GM23338 (cell line): ENCODE measurements at regions not wholly inside any gene's neighbourhood (a gene's known extent, or its start where the extent isn't known, plus 50 kb on each side); places are given as distances from the start of the nearest gene placed in this dataset.

Source experiments
- ATAC-seq: fragments of 200-7000 bp; cut with Tn5 transposase; 3 replicates; pipeline ENCODE4 v1.9.1; 2020
- DNase-seq: peaks from one replicate; pipeline ENCODE4 v3.0.0-alpha.2; 2015; ENCODE audit warnings: low spot score
- H2AFZ ChIP-seq: fragments of 200-600 bp; sonication (generic); 2 replicates; pipeline ENCODE4 v1.8.0; 2016; ENCODE audit warnings: antibody characterized with exemption, mild to moderate bottlenecking, moderate library complexity
- H3F3A ChIP-seq: fragments of 200-600 bp; sonication (generic); replicated peaks from 2 replicates; pipeline ENCODE4 v1.8.0; 2017; ENCODE audit warnings: antibody characterized with exemption, mixed run types, low read depth
- H3K27ac ChIP-seq: fragments of 200-600 bp; sonication (generic); 2 replicates; pipeline ENCODE4 v1.6.1; 2016; ENCODE audit warnings: low read depth
- H3K27me3 ChIP-seq: fragments of 200-600 bp; sonication (generic); 2 replicates; pipeline ENCODE4 v1.8.0; 2016; ENCODE audit warnings: mild to moderate bottlenecking, mixed run types, moderate library complexity; ENCODE audit not compliant: insufficient read depth
- H3K36me3 ChIP-seq: fragments of 200-600 bp; sonication (generic); 2 replicates; pipeline ENCODE4 v1.8.0; 2016; ENCODE audit warnings: mild to moderate bottlenecking; ENCODE audit not compliant: insufficient read depth
- H3K4me1 ChIP-seq: fragments of 200-600 bp; sonication (generic); 2 replicates; pipeline ENCODE4 v1.8.0; 2016; ENCODE audit warnings: mild to moderate bottlenecking, moderate library complexity; ENCODE audit not compliant: insufficient read depth
- H3K4me2 ChIP-seq: fragments of 200-600 bp; sonication (generic); 2 replicates; pipeline ENCODE4 v1.7.1; 2017; ENCODE audit warnings: mixed run types
- H3K4me3 ChIP-seq: fragments of 200-600 bp; sonication (generic); 2 replicates; pipeline ENCODE4 v1.6.1; 2016; ENCODE audit warnings: mixed run types
- H3K79me2 ChIP-seq: fragments of 200-600 bp; sonication (generic); replicated peaks from 2 replicates; pipeline ENCODE4 v1.8.0; 2017; ENCODE audit warnings: mild to moderate bottlenecking; ENCODE audit not compliant: insufficient read depth
- H3K9me2 ChIP-seq: fragments of 200-600 bp; sonication (generic); 2 replicates; pipeline ENCODE4 v1.8.0; 2017; ENCODE audit not compliant: insufficient read depth
- H4K20me1 ChIP-seq: fragments of 200-600 bp; sonication (generic); replicated peaks from 2 replicates; pipeline ENCODE4 v1.8.0; 2017; ENCODE audit warnings: mild to moderate bottlenecking; ENCODE audit not compliant: insufficient read depth
- H3K27ac Mint-ChIP-seq: 2 replicates; pipeline ENCODE4 v1.8.0; 2020; ENCODE audit warnings: inconsistent platforms, mild to moderate bottlenecking, moderate library complexity, mixed read lengths
- H3K27me3 Mint-ChIP-seq: 3 replicates; pipeline ENCODE4 v1.8.0; 2022; ENCODE audit warnings: low read depth, mild to moderate bottlenecking, moderate library complexity, mixed read lengths, inconsistent platforms; ENCODE audit not compliant: insufficient read depth, poor library complexity
- H3K36me3 Mint-ChIP-seq: 3 replicates; pipeline ENCODE4 v1.8.0; 2021; ENCODE audit warnings: low read depth, mild to moderate bottlenecking, inconsistent platforms, moderate library complexity, mixed read lengths
- H3K4me1 Mint-ChIP-seq: 3 replicates; pipeline ENCODE4 v1.8.0; 2020; ENCODE audit warnings: mild to moderate bottlenecking, inconsistent platforms, mixed read lengths
- H3K4me3 Mint-ChIP-seq: 3 replicates; pipeline ENCODE4 v1.8.0; 2021; ENCODE audit warnings: moderate library complexity, mild to moderate bottlenecking, inconsistent platforms, mixed read lengths
- H3K9me3 Mint-ChIP-seq: 3 replicates; pipeline ENCODE4 v1.8.0; 2020; ENCODE audit warnings: moderate library complexity, mild to moderate bottlenecking, inconsistent platforms, mixed read lengths
- CREB1 ChIP-seq: fragments of 250-450 bp; sonication (Bioruptor Pico); IDR thresholded peaks from 2 replicates; pipeline ENCODE4 v1.5.0; 2020; ENCODE audit warnings: low read depth, mild to moderate bottlenecking, moderate library complexity
- EZH2 ChIP-seq: fragments of 200-600 bp; sonication (generic); IDR thresholded peaks from one replicate; pipeline ENCODE4 v1.8.0; 2017; ENCODE audit warnings: antibody characterized with exemption, mild to moderate bottlenecking, low read depth; ENCODE audit not compliant: unreplicated experiment
- EZH2phosphoT487 ChIP-seq: fragments of 200-600 bp; sonication (generic); IDR thresholded peaks from one replicate; pipeline ENCODE4 v1.8.1; 2018; ENCODE audit warnings: antibody characterized with exemption; ENCODE audit not compliant: unreplicated experiment
- JUNB ChIP-seq: IDR thresholded peaks from one replicate; pipeline ENCODE4 v1.6.1; 2016; ENCODE audit warnings: antibody characterized with exemption; ENCODE audit not compliant: unreplicated experiment
- NANOG ChIP-seq: IDR thresholded peaks from 2 replicates; pipeline ENCODE4 v1.6.1; 2016; ENCODE audit warnings: antibody characterized with exemption, borderline replicate concordance
- POLR2AphosphoS5 ChIP-seq: IDR thresholded peaks from 2 replicates; pipeline ENCODE4 v1.6.1; 2016; ENCODE audit warnings: antibody characterized with exemption, low read depth
- STAT1 ChIP-seq: IDR thresholded peaks from one replicate; pipeline ENCODE4 v1.6.1; 2016; ENCODE audit warnings: antibody characterized with exemption; ENCODE audit not compliant: unreplicated experiment
- ZNF114 ChIP-seq: fragments of 250-450 bp; sonication (Bioruptor Pico); IDR thresholded peaks from 2 replicates; pipeline ENCODE4 v1.5.0; 2020; ENCODE audit warnings: mild to moderate bottlenecking, moderate library complexity
- TF ChIP-seq, protein P1 (sequence below): fragments of 250-450 bp; sonication (Bioruptor Pico); IDR thresholded peaks from 2 replicates; pipeline ENCODE4 v1.5.0; 2020; ENCODE audit warnings: mild to moderate bottlenecking, moderate library complexity
- TF ChIP-seq, protein P2 (sequence below), 2 experiments: fragments of 200-600 bp in 1 of 2; sonication (generic) in 1 of 2; conservative IDR thresholded peaks; 2 replicates each; pipeline versions ENCODE4 v1.5.1 to v1.6.1; 2016 to 2017; ENCODE audit warnings: antibody characterized with exemption in 2 of 2, low read depth in 2 of 2, mild to moderate bottlenecking in 2 of 2, moderate library complexity in 1 of 2

DNA sequence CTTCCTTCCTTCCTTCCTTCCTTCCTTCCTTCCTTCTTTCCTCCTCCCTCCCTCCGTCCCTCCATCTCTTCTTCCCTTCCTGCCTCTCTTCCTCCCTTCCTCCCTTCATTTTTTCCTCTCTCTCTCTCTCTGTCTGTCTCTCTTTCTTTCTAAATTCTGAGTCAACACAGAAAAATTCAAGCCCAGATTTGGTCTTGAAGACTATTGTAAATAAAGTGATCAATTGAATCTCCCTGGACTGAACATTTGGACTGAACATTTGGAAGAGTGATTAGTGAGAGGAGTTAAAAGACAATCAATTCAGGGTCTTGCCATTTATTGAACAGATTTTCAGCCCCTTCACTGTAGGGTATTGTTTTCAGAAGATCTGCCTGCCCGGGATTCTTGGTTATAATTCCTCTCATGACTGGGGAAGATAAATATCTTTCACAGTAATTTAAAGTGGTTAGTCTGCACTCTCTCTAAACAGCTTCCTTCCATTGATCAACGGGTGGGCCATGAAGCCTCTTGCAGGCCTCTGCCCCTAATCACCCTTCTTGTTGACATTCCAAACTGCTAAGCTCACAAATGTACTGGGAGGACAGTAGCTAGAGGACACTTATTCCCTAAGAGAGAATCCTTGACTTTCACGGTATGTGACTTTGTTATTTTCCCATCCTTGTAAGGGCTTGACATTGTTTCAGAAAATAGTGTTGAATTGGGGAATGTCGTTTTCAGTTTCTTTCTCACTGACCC, 101.7 kb upstream of the BMP2 start:
- peaks cover 3% of the 10 kb centered on the region for H3K9me2 ChIP-seq
- H3K4me1 ChIP-seq = no peaks in the 10 kb centered on the region; the same call in 1 of the 2 replicates
- Mint-ChIP-seq H3K27ac (no peak overlapping the region), H3K9me3 (no peaks in the 10 kb centered on the region; the same call in 2 of the 3 replicates), H3K27me3 (no peaks in the 10 kb centered on the region), H3K36me3 (no peaks in the 10 kb centered on the region), H3K4me1 (peaks cover 12% of the 10 kb centered on the region), H3K4me3 (no peak overlapping the region)
- H3F3A ChIP-seq = no peaks in the 10 kb centered on the region
- no peak for ATAC-seq
- no peak overlapping the region for H3K27ac ChIP-seq
- H4K20me1 ChIP-seq = no peaks in the 10 kb centered on the region
- TF ChIP-seq JUNB (no peak), ZNF114 (CRISPR knock-in tag) (no peak), POLR2AphosphoS5 (no peak), CREB1 (CRISPR knock-in tag) (no peak), EZH2 (no peak), EZH2phosphoT487 (no peak), STAT1 (no peak), NANOG (no peak)
- TF ChIP-seq, protein P1, sequence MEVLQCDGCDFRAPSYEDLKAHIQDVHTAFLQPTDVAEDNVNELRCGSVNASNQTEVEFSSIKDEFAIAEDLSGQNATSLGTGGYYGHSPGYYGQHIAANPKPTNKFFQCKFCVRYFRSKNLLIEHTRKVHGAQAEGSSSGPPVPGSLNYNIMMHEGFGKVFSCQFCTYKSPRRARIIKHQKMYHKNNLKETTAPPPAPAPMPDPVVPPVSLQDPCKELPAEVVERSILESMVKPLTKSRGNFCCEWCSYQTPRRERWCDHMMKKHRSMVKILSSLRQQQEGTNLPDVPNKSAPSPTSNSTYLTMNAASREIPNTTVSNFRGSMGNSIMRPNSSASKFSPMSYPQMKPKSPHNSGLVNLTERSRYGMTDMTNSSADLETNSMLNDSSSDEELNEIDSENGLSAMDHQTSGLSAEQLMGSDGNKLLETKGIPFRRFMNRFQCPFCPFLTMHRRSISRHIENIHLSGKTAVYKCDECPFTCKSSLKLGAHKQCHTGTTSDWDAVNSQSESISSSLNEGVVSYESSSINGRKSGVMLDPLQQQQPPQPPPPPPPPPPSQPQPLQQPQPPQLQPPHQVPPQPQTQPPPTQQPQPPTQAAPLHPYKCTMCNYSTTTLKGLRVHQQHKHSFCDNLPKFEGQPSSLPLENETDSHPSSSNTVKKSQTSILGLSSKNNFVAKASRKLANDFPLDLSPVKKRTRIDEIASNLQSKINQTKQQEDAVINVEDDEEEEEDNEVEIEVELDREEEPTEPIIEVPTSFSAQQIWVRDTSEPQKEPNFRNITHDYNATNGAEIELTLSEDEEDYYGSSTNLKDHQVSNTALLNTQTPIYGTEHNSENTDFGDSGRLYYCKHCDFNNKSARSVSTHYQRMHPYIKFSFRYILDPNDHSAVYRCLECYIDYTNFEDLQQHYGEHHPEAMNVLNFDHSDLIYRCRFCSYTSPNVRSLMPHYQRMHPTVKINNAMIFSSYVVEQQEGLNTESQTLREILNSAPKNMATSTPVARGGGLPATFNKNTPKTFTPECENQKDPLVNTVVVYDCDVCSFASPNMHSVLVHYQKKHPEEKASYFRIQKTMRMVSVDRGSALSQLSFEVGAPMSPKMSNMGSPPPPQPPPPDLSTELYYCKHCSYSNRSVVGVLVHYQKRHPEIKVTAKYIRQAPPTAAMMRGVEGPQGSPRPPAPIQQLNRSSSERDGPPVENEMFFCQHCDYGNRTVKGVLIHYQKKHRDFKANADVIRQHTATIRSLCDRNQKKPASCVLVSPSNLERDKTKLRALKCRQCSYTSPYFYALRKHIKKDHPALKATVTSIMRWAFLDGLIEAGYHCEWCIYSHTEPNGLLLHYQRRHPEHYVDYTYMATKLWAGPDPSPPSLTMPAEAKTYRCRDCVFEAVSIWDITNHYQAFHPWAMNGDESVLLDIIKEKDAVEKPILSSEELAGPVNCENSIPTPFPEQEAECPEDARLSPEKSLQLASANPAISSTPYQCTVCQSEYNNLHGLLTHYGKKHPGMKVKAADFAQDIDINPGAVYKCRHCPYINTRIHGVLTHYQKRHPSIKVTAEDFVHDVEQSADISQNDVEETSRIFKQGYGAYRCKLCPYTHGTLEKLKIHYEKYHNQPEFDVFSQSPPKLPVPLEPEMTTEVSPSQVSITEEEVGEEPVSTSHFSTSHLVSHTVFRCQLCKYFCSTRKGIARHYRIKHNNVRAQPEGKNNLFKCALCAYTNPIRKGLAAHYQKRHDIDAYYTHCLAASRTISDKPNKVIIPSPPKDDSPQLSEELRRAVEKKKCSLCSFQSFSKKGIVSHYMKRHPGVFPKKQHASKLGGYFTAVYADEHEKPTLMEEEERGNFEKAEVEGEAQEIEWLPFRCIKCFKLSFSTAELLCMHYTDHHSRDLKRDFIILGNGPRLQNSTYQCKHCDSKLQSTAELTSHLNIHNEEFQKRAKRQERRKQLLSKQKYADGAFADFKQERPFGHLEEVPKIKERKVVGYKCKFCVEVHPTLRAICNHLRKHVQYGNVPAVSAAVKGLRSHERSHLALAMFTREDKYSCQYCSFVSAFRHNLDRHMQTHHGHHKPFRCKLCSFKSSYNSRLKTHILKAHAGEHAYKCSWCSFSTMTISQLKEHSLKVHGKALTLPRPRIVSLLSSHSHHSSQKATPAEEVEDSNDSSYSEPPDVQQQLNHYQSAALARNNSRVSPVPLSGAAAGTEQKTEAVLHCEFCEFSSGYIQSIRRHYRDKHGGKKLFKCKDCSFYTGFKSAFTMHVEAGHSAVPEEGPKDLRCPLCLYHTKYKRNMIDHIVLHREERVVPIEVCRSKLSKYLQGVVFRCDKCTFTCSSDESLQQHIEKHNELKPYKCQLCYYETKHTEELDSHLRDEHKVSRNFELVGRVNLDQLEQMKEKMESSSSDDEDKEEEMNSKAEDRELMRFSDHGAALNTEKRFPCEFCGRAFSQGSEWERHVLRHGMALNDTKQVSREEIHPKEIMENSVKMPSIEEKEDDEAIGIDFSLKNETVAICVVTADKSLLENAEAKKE = no peak
- TF ChIP-seq, protein P2, sequence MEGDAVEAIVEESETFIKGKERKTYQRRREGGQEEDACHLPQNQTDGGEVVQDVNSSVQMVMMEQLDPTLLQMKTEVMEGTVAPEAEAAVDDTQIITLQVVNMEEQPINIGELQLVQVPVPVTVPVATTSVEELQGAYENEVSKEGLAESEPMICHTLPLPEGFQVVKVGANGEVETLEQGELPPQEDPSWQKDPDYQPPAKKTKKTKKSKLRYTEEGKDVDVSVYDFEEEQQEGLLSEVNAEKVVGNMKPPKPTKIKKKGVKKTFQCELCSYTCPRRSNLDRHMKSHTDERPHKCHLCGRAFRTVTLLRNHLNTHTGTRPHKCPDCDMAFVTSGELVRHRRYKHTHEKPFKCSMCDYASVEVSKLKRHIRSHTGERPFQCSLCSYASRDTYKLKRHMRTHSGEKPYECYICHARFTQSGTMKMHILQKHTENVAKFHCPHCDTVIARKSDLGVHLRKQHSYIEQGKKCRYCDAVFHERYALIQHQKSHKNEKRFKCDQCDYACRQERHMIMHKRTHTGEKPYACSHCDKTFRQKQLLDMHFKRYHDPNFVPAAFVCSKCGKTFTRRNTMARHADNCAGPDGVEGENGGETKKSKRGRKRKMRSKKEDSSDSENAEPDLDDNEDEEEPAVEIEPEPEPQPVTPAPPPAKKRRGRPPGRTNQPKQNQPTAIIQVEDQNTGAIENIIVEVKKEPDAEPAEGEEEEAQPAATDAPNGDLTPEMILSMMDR (conservative IDR thresholded peaks at IDR 0.05; ENCODE audit: low read depth in 2 of 2) = no peak
- no peaks in the 10 kb centered on the region for H3K27me3 ChIP-seq
- DNase-seq = no peak
- H3K4me2 ChIP-seq = no peak overlapping the region
- no peak overlapping the region for H2AFZ ChIP-seq
- no peaks in the 10 kb centered on the region for H3K79me2 ChIP-seq
- no peaks in the 10 kb centered on the region for H3K36me3 ChIP-seq
- no peak overlapping the region for H3K4me3 ChIP-seq
